Activated CD8-positive, alpha-beta memory T cell treated with anti-CD3 and anti-CD28 coated beads for 24 hours (primary cell): ENCODE measurements at regions not wholly inside any gene's neighbourhood (a gene's known extent, or its start where the extent isn't known, plus 50 kb on each side); places are given as distances from the start of the nearest gene placed in this dataset.
A peak's percentile ranks its signal among the peaks of the same experiment; 100 is the strongest.
"Not testable (repeated sequence)": the region's sequence is repeated elsewhere in the genome, so short reads cannot be mapped to it uniquely, and the experiment has no call there.

Source experiments
- DNase-seq: peaks from one replicate; pipeline ENCODE4 v3.0.0-alpha.2; 2020

- not testable (repeated sequence) for DNase-seq
Observed at GRCh38 chr1:185460723-185461122, 143.7 kb upstream of the IVNS1ABP start.

GRCh38 chr1:185459141-185459540 lies 142.1 kb upstream of the IVNS1ABP start:
- DNase-seq = no peak

- DNase-seq = no peak
Observed at GRCh38 chr1:185458670-185459069, 141.6 kb upstream of the IVNS1ABP start.

DNA sequence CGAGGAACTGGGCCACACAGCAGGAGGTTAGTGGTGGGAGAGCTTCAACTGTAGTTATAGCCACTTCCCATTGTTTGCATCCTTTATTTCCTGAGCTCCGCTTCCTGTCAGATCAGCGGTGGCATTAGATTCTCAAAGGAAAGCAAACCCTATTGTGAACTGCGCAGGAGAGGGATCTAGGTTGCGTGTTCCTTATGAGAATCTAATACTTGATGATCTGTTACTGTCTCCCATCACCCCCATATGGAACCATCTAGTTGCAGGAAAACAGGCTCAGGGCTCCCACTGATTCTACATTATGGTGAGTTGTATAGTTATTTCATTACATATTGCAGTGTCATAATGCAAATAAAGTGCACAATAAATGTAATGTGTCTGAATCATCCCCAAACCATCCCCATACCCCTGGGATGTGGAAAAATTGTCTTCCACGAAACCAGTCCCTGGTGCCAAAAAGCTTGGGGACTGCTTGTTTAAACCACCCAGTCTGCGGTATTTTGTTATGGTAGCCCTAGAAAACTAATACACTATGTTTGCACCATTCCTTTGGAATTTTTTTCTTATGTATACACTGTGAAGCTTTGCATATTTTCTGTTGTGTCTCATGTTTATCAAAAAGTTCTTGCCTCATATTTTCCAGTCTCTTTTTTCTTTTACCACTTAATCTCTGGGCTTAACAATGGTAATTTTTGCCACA lies 136.6 kb upstream of the IVNS1ABP start:
- DNase-seq = no peak

DNA sequence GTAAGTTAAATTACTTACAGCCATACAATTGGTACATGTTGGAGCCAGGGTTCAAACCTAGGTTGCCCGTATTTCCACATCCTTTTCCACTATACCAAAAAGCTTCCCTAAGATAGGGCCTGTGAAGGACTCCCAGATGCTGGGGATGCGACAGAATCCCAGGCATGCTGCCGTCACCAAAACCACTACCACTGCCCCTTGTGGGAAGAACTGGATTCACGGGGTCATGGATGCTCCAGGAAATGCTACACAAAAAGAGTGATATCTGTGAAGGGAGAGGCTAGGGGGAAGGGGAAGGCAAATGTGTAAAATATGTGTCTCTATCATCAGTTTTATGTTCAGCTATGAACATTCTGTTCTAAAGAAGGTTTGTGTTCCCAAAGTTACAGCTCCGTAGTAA lies 133.9 kb upstream of the IVNS1ABP start:
- DNase-seq = no peak

DNA sequence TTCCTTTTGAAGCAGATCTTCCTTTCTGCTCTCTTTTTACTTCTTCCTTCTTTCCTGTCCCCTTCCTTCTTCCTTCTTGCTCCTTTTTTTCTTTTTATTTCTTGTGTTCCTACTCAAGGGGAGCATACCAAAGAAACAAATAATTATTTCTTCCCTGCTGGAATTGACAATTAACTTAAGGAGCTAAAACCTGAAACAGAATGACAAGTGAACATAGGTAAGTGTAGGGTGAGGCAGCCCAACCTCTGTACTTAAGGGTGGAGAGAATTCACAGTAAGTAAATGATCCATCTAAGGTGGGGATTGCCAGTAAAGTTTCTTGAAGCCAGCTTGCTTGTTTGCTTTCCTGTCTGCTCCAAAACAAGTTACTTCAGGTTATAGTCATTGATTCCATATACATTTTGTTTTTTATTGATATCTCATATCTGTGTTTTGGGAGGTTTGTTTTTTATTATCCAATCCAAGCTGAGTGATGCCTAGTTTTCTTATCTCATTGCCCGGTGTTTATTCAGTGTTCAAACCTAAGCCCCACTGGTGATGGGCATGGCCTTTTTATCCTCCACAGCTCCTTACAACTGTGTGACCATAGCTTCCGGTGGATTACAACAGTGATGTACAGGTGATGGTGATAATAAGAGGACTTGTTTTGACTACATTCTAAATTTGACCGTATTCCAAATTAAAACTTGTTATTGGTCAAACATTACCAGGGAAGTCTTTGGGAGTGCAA lies 133.2 kb upstream of the IVNS1ABP start:
- DNase-seq = no peak

GRCh38 chr1:185449378-185450059 lies 132.5 kb upstream of the IVNS1ABP start:
- DNase-seq = no peak

GRCh38 chr1:185448591-185449186 lies 131.6 kb upstream of the IVNS1ABP start:
- DNase-seq = no peak

GRCh38 chr1:185446131-185446530 lies 129.1 kb upstream of the IVNS1ABP start:
- DNase-seq = no peak

GRCh38 chr1:185445594-185445993 lies 128.6 kb upstream of the IVNS1ABP start:
- DNase-seq = no peak

GRCh38 chr1:185444676-185445075 lies 127.6 kb upstream of the IVNS1ABP start:
- DNase-seq = no peak

GRCh38 chr1:185442050-185442449 lies 125.0 kb upstream of the IVNS1ABP start:
- no peak for DNase-seq

DNA sequence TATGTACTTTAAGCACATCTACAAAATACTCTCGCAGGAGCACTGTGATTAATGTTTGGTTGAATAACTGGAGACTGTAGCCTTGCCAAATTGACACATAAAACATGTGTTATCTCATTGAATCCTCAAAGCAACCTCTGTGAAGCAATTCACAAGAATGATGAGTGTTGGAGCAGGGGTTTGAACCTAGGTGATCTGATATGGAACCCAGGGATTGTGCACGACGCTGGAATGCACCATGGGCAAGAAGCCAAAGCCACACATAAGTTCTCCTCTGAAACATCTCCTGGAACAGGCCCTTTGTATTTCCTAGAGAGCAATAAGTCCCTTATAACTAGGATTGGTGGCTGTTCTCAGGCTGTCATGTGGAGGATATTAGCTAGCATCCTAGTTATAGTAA lies 124.6 kb upstream of the IVNS1ABP start:
- DNase-seq = no peak

DNA sequence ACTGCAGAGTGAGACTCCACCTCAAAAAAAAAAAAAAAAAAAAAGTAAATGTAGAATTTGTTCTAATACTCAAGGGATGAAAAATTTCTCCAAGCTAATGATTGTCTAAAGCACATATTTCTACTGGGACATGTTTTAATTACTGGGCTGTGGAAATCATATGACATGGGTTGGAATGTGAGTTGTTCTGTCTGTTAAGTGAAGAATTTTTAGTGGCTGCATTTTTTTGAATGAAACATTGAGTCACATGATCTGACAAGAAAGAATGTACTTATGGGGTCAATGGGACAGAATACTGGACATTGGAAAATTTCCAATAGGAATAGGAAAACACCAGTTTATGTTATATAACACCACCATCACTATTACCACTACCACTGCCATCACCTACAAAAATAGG lies 123.8 kb upstream of the IVNS1ABP start:
- no peak for DNase-seq

GRCh38 chr1:185439727-185440415 lies 122.8 kb upstream of the IVNS1ABP start:
- DNase-seq = peak; percentile 67

DNA sequence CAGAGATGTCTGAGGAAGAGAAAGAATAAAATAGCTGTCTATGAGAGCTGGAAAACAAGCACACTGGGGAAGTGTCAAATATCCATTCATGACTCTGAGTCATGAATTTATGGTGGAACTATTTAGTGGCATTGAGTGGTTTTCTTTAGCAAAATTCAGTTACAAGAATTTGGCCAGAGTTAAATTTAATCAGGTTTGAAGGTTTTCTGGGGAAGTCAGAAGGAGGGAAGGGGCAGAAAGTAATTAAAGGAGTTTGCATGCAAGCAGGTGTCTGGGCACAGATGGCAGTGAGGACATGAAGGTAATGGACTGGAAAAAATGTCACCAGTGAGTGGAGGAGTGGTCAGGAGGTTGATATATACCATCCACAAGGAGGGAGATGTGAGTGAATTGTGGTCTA lies 121.9 kb upstream of the IVNS1ABP start:
- no peak for DNase-seq

GRCh38 chr1:185435696-185436379 lies 118.8 kb upstream of the IVNS1ABP start:
- no peak for DNase-seq

DNA sequence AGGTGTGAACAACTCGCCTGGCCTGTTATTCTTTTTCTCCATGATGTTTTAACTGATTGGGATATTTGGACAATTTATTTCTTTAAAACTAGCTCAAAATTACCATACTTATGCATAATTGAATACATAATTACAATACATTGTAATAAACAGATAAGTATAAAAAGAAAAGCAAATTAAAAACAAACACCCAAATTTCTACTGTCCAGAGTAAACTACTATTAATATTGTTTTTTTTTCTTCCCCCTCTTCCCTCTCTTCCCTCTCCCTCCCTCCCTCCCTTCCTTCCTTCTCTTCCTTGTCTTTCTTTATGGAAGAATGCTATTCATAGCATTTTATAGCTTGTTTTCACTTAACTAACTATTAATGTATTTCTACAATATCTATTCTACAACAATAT lies 117.7 kb upstream of the IVNS1ABP start:
- DNase-seq = no peak

DNA sequence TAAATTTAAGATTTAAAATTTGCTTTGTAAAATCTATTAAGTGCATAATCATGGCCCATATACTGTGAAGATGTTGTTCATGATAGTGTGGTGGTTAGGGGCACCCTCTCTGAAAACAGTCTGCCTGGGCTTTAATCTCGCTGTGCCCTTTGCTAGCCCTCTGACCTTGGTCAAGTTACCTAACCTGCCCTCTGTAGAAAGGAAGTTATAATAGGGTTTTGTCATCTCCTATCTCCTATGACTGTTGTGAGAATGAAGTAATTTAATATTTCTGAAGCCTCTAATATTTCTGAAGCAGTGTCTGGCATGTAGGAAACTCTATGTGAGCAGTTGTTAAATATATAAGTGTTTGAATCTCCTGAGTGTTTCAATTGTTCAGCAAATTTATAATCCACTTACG lies 116.6 kb upstream of the IVNS1ABP start:
- no peak for DNase-seq

DNA sequence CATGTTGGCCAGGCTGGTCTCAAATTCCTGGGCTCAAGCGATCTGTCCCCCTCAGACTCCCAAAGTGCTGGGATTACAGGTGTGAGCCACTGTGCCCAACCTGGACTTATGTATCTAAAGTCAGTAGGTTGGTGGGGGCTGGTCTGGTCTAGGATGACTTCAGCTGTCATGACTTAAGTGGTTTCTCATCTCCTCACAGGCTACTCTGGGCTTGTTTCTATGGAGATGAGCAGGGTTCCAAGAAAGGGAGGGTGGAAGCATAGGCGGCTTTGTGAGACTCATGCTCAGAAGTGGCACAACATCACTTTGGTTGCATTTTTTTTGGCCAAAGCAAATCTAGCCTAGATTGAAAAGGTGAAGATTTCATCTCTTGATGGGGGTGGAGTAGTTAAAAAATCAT lies 115.9 kb upstream of the IVNS1ABP start:
- no peak for DNase-seq

DNA sequence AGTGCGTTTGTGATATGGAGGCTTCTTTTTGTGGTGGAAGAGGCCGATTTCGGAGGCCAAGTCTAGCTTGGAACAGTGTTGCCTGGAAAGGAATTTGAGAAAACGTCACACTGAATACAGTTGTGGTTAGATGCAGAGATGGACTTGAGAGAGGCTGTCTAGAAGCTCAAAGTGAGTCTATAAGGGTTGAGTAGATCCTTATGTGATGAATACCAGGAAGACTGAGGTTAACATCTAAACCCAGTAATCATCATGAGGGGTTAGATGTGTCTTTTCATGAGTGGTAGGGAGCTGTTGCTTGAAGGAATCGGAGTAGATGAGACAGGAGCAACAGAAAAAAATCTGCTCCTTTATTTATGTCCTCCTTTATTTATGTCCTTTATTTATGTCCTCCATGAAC lies 114.6 kb upstream of the IVNS1ABP start:
- no peak for DNase-seq

- DNase-seq = not testable (repeated sequence)
Observed at GRCh38 chr1:185429668-185430067, 112.6 kb upstream of the IVNS1ABP start.
